ENCODE measurements at regions not wholly inside any gene's neighbourhood (a gene's known extent, or its start where the extent isn't known, plus 50 kb on each side); places are given as distances from the start of the nearest gene placed in this dataset.

GRCh38 chr16:73804456-73804855 is 492.2 kb upstream of the PSMD7 start:
- DNase-seq, result no peak

- DNase-seq, result no peak
Observed at GRCh38 chr16:73798471-73798870, 498.1 kb upstream of the PSMD7 start.

GRCh38 chr16:73797115-73797514 is 499.5 kb upstream of the PSMD7 start:
- DNase-seq, result no peak

GRCh38 chr16:73796241-73796640 is 500.4 kb upstream of the PSMD7 start:
- no peak for DNase-seq

- no peak for DNase-seq
Observed at GRCh38 chr16:73794994-73795393, 501.6 kb upstream of the PSMD7 start.

GRCh38 chr16:73793871-73794437 is 502.7 kb upstream of the PSMD7 start:
- no peak for DNase-seq

GRCh38 chr16:73793260-73793659 is 503.4 kb upstream of the PSMD7 start:
- DNase-seq, result no peak

GRCh38 chr16:73792199-73793020 is 504.2 kb upstream of the PSMD7 start:
- DNase-seq, result no peak

GRCh38 chr16:73781297-73781696 is 515.3 kb upstream of the PSMD7 start:
- no peak for DNase-seq

- no peak for DNase-seq
Observed at GRCh38 chr16:73778887-73779286, 517.7 kb upstream of the PSMD7 start.

GRCh38 chr16:73775841-73776388 is 520.7 kb upstream of the PSMD7 start:
- no peak for DNase-seq

- no peak for DNase-seq
Observed at GRCh38 chr16:73771196-73772064, 525.2 kb upstream of the PSMD7 start.

GRCh38 chr16:73768786-73769203 is 527.8 kb upstream of the PSMD7 start:
- no peak for DNase-seq

GRCh38 chr16:73764321-73764720 is 532.3 kb upstream of the PSMD7 start:
- no peak for DNase-seq

- no peak for DNase-seq
Observed at GRCh38 chr16:73756289-73757178, 540.1 kb upstream of the PSMD7 start.

- DNase-seq, result no peak
Observed at GRCh38 chr16:73753931-73754330, 542.7 kb upstream of the PSMD7 start.

- no peak for DNase-seq
Observed at GRCh38 chr16:73750639-73751038, 546.0 kb upstream of the PSMD7 start.

- DNase-seq, result no peak
Observed at GRCh38 chr16:73747328-73747727, 549.3 kb upstream of the PSMD7 start.

GRCh38 chr16:73746554-73746953 is 550.1 kb upstream of the PSMD7 start:
- DNase-seq, result no peak

- DNase-seq, result no peak
Observed at GRCh38 chr16:73743665-73744496, 552.7 kb upstream of the PSMD7 start.

GRCh38 chr16:73739049-73739769 is 557.4 kb upstream of the PSMD7 start:
- DNase-seq, result no peak

Measured in stimulated activated naive CD4-positive, alpha-beta T cell treated with Interleukin-2 at 50 U/mL for 16 hours (primary cell).